GM13977 (cell line): ENCODE measurements at regions not wholly inside any gene's neighbourhood (a gene's known extent, or its start where the extent isn't known, plus 50 kb on each side); places are given as distances from the start of the nearest gene placed in this dataset.

Experiments
- DNase-seq: peaks from one replicate; pipeline ENCODE4 v3.0.0; 2012; ENCODE audit warnings: low spot score
- in situ Hi-C: fragments of 300-500 bp; cut with MboI; formaldehyde crosslinking; loops from one replicate; pipeline ENCODE4 v1.12.0; 2022; ENCODE audit warnings: low sequenced_read_pairs, low pct_unique_long_range_greater_than_20kb, mixed read lengths, inconsistent platforms; ENCODE audit not compliant: unreplicated experiment
- TF ChIP-seq, protein P1 (sequence below): IDR thresholded peaks from 2 replicates; pipeline ENCODE4 v1.5.1; 2012; ENCODE audit warnings: mild to moderate bottlenecking, control low read depth; ENCODE audit not compliant: insufficient read depth; ENCODE audit errors: extremely low read depth, missing control alignments

DNA sequence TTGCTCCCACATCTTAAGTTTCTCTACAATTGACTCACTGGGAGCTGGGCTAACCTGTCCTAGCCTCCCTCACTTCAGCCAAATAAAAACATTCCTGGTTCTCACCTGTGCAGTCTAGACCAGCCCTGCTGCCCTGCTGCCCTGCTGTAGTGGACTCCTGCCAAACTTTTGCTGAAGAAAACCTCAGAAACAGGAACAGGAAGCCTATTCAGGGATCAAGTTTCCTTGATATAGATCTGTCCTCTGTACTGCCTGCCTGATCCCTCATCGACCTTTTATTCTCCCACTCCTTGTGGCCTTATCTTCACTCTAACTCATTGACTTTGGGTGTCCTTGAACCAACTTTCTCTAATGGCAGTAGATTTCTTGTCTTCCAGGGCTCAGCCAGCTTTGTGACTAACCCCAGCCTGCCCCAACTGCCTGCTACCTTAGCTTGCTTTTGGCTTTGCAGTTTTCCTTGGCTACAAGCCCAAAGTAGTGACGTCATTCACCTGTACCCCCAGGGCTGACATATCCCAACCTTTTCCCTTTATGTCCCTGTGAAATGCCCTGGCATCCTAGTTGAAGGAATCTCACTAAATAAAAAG is 234.8 kb downstream of the DUSP6 start:
- in situ Hi-C loops: no loop called here
- TF ChIP-seq, protein P1, sequence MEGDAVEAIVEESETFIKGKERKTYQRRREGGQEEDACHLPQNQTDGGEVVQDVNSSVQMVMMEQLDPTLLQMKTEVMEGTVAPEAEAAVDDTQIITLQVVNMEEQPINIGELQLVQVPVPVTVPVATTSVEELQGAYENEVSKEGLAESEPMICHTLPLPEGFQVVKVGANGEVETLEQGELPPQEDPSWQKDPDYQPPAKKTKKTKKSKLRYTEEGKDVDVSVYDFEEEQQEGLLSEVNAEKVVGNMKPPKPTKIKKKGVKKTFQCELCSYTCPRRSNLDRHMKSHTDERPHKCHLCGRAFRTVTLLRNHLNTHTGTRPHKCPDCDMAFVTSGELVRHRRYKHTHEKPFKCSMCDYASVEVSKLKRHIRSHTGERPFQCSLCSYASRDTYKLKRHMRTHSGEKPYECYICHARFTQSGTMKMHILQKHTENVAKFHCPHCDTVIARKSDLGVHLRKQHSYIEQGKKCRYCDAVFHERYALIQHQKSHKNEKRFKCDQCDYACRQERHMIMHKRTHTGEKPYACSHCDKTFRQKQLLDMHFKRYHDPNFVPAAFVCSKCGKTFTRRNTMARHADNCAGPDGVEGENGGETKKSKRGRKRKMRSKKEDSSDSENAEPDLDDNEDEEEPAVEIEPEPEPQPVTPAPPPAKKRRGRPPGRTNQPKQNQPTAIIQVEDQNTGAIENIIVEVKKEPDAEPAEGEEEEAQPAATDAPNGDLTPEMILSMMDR: no peak
- no peak for DNase-seq

DNA sequence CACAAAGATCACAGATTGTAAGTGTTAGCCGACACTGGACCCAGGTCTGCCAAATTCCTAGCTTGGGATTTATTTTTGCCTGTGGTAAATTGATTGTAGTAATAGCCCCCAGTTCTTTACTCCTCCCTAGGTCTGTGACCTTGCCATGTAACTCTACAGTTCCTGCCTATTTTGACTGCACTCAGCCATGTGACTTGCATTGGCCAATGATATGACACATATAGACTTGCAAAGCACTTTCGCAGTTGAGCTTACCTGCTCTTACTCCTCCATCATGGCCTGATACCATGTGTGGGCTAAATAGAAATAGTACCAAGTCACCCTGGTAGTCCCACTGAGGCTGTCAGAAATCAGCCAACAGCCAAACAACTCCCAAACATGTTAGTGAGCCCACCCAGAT is 240.3 kb downstream of the DUSP6 start:
- in situ Hi-C loops: no loop called here
- TF ChIP-seq, protein P1: no peak
- no peak for DNase-seq

DNA sequence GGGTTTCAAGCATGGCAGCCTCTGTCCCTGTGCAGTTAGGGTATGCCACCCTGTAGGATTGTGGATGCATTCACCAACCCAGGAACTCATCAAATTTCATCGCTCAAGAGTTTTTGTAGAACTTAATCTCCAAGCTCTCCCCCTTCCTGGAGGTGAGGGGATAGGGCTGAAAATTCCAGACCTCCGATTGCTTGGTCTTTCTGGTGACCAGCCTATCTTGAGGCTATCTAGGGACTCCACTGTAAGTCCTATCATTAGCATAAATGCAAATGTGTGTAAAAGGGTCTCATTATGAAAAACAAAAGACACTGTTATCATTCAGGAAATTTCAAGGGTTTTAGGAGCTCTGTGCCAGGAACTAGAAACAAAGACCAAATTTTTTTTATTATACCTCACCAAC is 244.0 kb downstream of the DUSP6 start:
- DNase-seq: no peak
- TF ChIP-seq, protein P1: no peak
- in situ Hi-C loops: no loop called here

DNA sequence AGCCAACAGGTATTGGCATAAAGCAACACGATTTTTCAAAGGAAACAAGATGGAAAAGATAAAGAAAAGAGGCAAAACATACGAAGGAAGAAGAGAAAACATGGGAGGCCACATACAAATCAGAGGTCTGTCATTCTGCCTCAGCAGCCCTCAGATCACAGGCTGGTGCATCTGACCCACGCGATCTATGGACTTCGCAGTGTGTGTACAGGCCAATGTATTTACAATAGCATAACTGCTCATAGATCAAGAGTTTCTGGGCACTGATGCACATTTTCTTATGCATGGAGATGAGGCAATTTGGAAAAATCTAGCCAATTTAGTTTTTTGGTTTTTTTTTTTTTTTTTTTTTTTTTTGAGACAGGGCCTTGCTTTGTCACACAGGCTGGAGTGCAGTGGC is 245.4 kb downstream of the DUSP6 start:
- TF ChIP-seq, protein P1: no peak
- DNase-seq: no peak
- in situ Hi-C loops: no loop called here

DNA sequence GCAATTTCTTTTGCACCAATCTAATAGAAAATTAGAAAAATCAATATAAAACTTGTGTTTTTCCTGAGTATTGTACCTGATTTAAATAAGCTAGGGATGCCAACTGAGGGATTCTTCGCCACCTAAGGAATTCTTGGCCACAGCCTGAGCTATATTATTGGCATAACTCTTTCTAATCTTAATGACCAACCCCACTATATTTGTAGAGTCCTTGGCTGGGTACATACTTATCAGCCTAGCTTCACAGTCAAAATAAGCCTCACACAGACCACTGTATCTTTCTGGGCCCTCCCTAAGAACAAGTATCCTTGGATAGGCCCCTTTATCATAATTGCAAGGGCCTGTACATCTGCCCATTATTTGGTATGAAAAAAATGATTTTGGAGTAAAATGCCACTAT is 247.1 kb downstream of the DUSP6 start:
- DNase-seq: no peak
- TF ChIP-seq, protein P1: no peak
- in situ Hi-C loops: no loop called here

DNA sequence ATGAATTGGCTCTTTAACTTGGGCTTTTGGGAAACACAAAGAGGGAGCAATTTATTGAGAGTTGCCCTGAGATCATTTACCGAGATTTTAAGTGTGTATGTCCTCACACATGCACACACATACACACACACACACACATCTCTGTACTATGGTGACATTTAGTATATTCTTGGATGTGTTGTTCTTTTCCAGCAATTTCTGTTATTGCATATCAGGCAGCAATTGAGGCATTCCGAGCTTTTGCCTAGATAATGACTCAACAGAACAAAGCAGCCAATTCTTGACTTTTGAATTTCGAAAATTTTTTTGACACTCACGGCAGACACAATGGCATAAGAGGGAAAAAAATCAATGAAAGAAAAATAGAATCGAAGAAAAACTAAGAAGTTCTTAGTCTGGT is 248.5 kb downstream of the DUSP6 start:
- no peak for DNase-seq
- in situ Hi-C loops: no loop called here
- TF ChIP-seq, protein P1: no peak

DNA sequence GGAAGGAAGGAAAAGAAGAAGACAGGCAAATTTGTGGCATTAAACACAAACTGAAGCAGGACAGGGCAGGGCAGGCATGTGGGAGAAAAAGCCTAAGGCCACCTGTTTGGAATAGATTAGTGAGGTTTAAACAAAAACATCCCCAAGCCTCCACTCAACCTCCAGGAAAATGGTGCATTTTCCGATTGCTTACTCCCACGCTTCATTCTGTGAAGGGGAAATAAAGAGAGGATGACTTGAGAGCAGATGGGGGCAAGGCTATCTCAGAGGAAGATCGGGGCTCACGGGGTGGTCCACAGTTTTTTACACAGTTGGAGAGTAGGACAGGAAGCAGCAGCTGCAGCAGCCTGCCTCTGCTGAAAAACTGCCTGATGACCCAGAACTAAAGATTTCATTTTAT is 250.9 kb downstream of the DUSP6 start:
- TF ChIP-seq, protein P1: no peak
- DNase-seq: no peak
- in situ Hi-C loops: no loop called here
